ENCODE measurements at regions not wholly inside any gene's neighbourhood (a gene's known extent, or its start where the extent isn't known, plus 50 kb on each side); places are given as distances from the start of the nearest gene placed in this dataset.

- TF ChIP-seq CTCF (IDR thresholded peaks at IDR 0.05 in 2 of 3, conservative IDR thresholded peaks at IDR 0.05 in 1 of 3; ENCODE audit: borderline replicate concordance in 1 of 3, insufficient read depth in 1 of 3, low read depth in 2 of 3, low read length in 2 of 3) (no peak), POLR2A (IDR thresholded peaks at IDR 0.05; ENCODE audit: borderline replicate concordance, extremely low read depth, insufficient read depth, insufficient read length) (no peak), JUND (IDR thresholded peaks at IDR 0.05) (no peak)
Observed at GRCh38 chr6:40898073-40898472, 140.9 kb downstream of the UNC5CL start.

All from HCT116 (cell line).